WTC11 (cell line): ENCODE measurements at regions not wholly inside any gene's neighbourhood (a gene's known extent, or its start where the extent isn't known, plus 50 kb on each side); places are given as distances from the start of the nearest gene placed in this dataset.

Experiments used
- ATAC-seq: fragments of 200-7000 bp; cut with Tn5 transposase; 2 replicates; pipeline ENCODE4 v1.10.0; 2021; ENCODE audit warnings: mild to moderate bottlenecking, moderate library complexity
- CTCF ChIA-PET: fragments of 300-600 bp; sonication (Branson Sonifier 250); formaldehyde crosslinking; loops from one replicate; lab custom pipeline; 2021; ENCODE audit warnings: antibody characterized with exemption; lab: Charles Lee
- POLR2A ChIA-PET: fragments of 350-600 bp; sonication (Branson Sonifier 250); formaldehyde crosslinking; loops from one replicate; lab custom pipeline; 2021; ENCODE audit warnings: antibody characterized with exemption; lab: Charles Lee
- DNase-seq: peaks from one replicate; pipeline ENCODE4 v3.0.0; 2021; ENCODE audit warnings: low spot score
- H3K27ac Mint-ChIP-seq: 2 replicates; pipeline ENCODE4 v1.8.0; 2021; ENCODE audit warnings: mixed read lengths
- H3K27me3 Mint-ChIP-seq: 2 replicates; pipeline ENCODE4 v1.8.0; 2021; ENCODE audit warnings: low read depth, mild to moderate bottlenecking, moderate library complexity, mixed read lengths
- H3K36me3 Mint-ChIP-seq: 2 replicates; pipeline ENCODE4 v1.8.0; 2021; ENCODE audit warnings: mixed read lengths
- H3K4me1 Mint-ChIP-seq: 2 replicates; pipeline ENCODE4 v1.8.0; 2022; ENCODE audit warnings: mixed read lengths
- H3K4me3 Mint-ChIP-seq: 2 replicates; pipeline ENCODE4 v1.8.0; 2021; ENCODE audit warnings: mild to moderate bottlenecking, moderate library complexity, mixed read lengths
- H3K9me3 Mint-ChIP-seq: 2 replicates; pipeline ENCODE4 v1.8.0; 2021; ENCODE audit warnings: mixed read lengths
- CREM ChIP-seq: sonication (generic); formaldehyde crosslinking; IDR thresholded peaks from 2 replicates; pipeline ENCODE4 v1.8.1; 2022; ENCODE audit warnings: mild to moderate bottlenecking, missing genetic modification reagents, moderate library complexity
- FOXJ3 ChIP-seq: sonication (generic); formaldehyde crosslinking; IDR thresholded peaks from 2 replicates; pipeline ENCODE4 v1.9.0; 2021; ENCODE audit warnings: missing genetic modification reagents, mild to moderate bottlenecking, borderline replicate concordance
- MLX ChIP-seq: sonication (generic); formaldehyde crosslinking; IDR thresholded peaks from 2 replicates; pipeline ENCODE4 v1.8.1; 2023; ENCODE audit warnings: mild to moderate bottlenecking, missing genetic modification reagents, moderate library complexity
- NR3C1 ChIP-seq: sonication (generic); formaldehyde crosslinking; conservative IDR thresholded peaks from 2 replicates; pipeline ENCODE4 v1.8.1; 2023; ENCODE audit warnings: low read depth, mild to moderate bottlenecking, missing genetic modification reagents
- PRDM15 ChIP-seq: sonication (generic); formaldehyde crosslinking; IDR thresholded peaks from 2 replicates; pipeline ENCODE4 v1.8.0; 2022; ENCODE audit warnings: missing genetic modification reagents
- PREB ChIP-seq: sonication (generic); formaldehyde crosslinking; IDR thresholded peaks from 2 replicates; pipeline ENCODE4 v1.8.1; 2022; ENCODE audit warnings: mild to moderate bottlenecking, missing genetic modification reagents, moderate library complexity, borderline replicate concordance
- SOX15 ChIP-seq: fragments of 250-450 bp; sonication (Bioruptor Pico); IDR thresholded peaks from 2 replicates; pipeline ENCODE4 v1.9.0; 2021; ENCODE audit warnings: mild to moderate bottlenecking
- SP1 ChIP-seq: sonication (generic); formaldehyde crosslinking; conservative IDR thresholded peaks from 2 replicates; pipeline ENCODE4 v1.8.1; 2022; ENCODE audit warnings: missing genetic modification reagents
- TCF7 ChIP-seq: sonication (generic); formaldehyde crosslinking; IDR thresholded peaks from 2 replicates; pipeline ENCODE4 v1.8.0; 2022; ENCODE audit warnings: mild to moderate bottlenecking, low read depth, missing genetic modification reagents, moderate library complexity
- TEAD4 ChIP-seq: sonication (generic); formaldehyde crosslinking; IDR thresholded peaks from 2 replicates; pipeline ENCODE4 v1.8.0; 2022; ENCODE audit warnings: mild to moderate bottlenecking, missing genetic modification reagents
- ZNF317 ChIP-seq: sonication (generic); formaldehyde crosslinking; IDR thresholded peaks from 2 replicates; pipeline ENCODE4 v1.8.1; 2023; ENCODE audit warnings: low read depth, mild to moderate bottlenecking, moderate library complexity, missing genetic modification reagents, borderline replicate concordance
- ZNF423 ChIP-seq: fragments of 250-450 bp; sonication (Bioruptor Pico); IDR thresholded peaks from 2 replicates; pipeline ENCODE4 v2.1.2; 2022; ENCODE audit warnings: mild to moderate bottlenecking, moderate library complexity
- ZNF425 ChIP-seq: fragments of 250-450 bp; sonication (Bioruptor Pico); conservative IDR thresholded peaks from 2 replicates; pipeline ENCODE4 v1.9.0; 2021; ENCODE audit warnings: mild to moderate bottlenecking
- ZNF532 ChIP-seq: fragments of 250-450 bp; sonication (Bioruptor Pico); IDR thresholded peaks from 2 replicates; pipeline ENCODE4 v1.9.0; 2021; ENCODE audit warnings: mild to moderate bottlenecking, borderline replicate concordance

- peaks cover 24% of the 10 kb centered on the region for H3K36me3 Mint-ChIP-seq
- no peak for ATAC-seq
- POLR2A ChIA-PET: no interaction called here
These were observed 784.6 kb downstream of the RNF144A start for GRCh38 chr2:7701791-7702190.

GRCh38 chr2:7703048-7703447, 785.8 kb downstream of the RNF144A start:
- TF ChIP-seq PREB (CRISPR knock-in tag) (no peak), ZNF317 (CRISPR knock-in tag) (no peak), ZNF532 (CRISPR knock-in tag) (no peak), SOX15 (CRISPR knock-in tag) (no peak), SP1 (CRISPR knock-in tag) (no peak), ZNF423 (CRISPR knock-in tag) (peak; percentile 100)
- peaks cover 18% of the 10 kb centered on the region for H3K36me3 Mint-ChIP-seq
- ATAC-seq: peak; percentile 60
- no peaks in the 10 kb centered on the region for H3K27me3 Mint-ChIP-seq
- H3K27ac Mint-ChIP-seq: peak overlapping the region; percentile 96
- peaks cover 58% of the 10 kb centered on the region for H3K4me1 Mint-ChIP-seq
- H3K9me3 Mint-ChIP-seq: peaks cover 20% of the 10 kb centered on the region
- DNase-seq: no peak
- H3K4me3 Mint-ChIP-seq: peak overlapping the region; percentile 31
- ChIA-PET POLR2A (interaction anchor here (1.0 kb wide), 1 partner anchor 272 kb away, joined by 3 read pairs; no protein-coding TSS in a partner anchor), CTCF (interaction anchor here (1.1 to 1.9 kb wide), 2 partner anchors 45 to 276 kb away, joined by 5 to 6 read pairs; no protein-coding TSS in a partner anchor)

More at GRCh38 chr2:7701791-7702190, 784.6 kb downstream of the RNF144A start:
- CTCF ChIA-PET: interaction anchor here (0.7 kb wide), 1 partner anchor 135 kb away, joined by 3 read pairs; no protein-coding TSS in a partner anchor
- no peak overlapping the region for H3K4me3 Mint-ChIP-seq
- DNase-seq: no peak
- no peaks in the 10 kb centered on the region for H3K27me3 Mint-ChIP-seq
- H3K27ac Mint-ChIP-seq: peak overlapping the region; percentile 96
- H3K9me3 Mint-ChIP-seq: peaks cover 25% of the 10 kb centered on the region
- no peak for TF ChIP-seq TCF7 (CRISPR knock-in tag)
- no peak for TF ChIP-seq NR3C1
- TF ChIP-seq CREM (CRISPR knock-in tag): no peak
- TF ChIP-seq ZNF425 (CRISPR knock-in tag): no peak
- no peak for TF ChIP-seq PRDM15
- TF ChIP-seq FOXJ3: no peak
- TF ChIP-seq MLX (CRISPR knock-in tag): no peak
- TF ChIP-seq TEAD4 (CRISPR knock-in tag): no peak
- TF ChIP-seq, all 79 proteins: peak for 0
- H3K4me1 Mint-ChIP-seq: peaks cover 55% of the 10 kb centered on the region
